ENCODE measurements at regions not wholly inside any gene's neighbourhood (a gene's known extent, or its start where the extent isn't known, plus 50 kb on each side); places are given as distances from the start of the nearest gene placed in this dataset.

GRCh38 chr15:70222606-70223005 lies 124.9 kb upstream of the TLE3 start:
- no peak for DNase-seq (ENCODE audit: low read depth)
- TF ChIP-seq, protein P1, sequence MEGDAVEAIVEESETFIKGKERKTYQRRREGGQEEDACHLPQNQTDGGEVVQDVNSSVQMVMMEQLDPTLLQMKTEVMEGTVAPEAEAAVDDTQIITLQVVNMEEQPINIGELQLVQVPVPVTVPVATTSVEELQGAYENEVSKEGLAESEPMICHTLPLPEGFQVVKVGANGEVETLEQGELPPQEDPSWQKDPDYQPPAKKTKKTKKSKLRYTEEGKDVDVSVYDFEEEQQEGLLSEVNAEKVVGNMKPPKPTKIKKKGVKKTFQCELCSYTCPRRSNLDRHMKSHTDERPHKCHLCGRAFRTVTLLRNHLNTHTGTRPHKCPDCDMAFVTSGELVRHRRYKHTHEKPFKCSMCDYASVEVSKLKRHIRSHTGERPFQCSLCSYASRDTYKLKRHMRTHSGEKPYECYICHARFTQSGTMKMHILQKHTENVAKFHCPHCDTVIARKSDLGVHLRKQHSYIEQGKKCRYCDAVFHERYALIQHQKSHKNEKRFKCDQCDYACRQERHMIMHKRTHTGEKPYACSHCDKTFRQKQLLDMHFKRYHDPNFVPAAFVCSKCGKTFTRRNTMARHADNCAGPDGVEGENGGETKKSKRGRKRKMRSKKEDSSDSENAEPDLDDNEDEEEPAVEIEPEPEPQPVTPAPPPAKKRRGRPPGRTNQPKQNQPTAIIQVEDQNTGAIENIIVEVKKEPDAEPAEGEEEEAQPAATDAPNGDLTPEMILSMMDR (IDR thresholded peaks at IDR 0.05; ENCODE audit: control insufficient read depth, extremely low read depth, insufficient read depth): no peak
- no peak overlapping the region for H3K4me3 ChIP-seq (ENCODE audit: low read depth, low read length)

DNA sequence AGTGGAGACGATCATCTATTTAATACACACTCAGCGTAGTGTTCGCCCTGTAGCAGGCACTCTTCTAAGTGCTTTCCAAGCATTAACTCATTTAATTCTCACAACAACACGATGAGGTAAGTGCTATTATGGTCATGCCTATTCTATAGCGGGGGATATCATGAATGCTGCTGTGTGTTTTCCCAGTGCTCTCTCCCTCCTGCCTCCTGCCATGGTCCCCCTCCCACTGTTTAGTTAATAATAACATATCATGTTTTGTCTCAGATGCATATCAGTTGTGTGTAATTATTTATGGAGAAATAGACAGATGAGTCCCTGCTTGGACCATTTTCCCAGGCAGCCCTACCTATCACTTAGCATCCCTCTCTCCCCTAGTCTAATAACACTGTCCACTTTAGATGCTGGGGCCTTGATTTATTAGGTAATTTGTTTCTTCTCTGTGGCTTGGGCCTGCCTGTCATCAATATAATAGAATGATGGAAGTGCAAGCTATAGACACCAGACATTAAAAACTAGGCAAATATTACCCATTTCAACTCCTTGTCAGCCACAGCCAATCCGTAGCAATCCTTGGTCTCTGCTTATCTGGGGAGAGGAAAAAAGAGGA lies 122.9 kb upstream of the TLE3 start:
- DNase-seq (ENCODE audit: low read depth): no peak
- TF ChIP-seq, protein P1 (IDR thresholded peaks at IDR 0.05; ENCODE audit: control insufficient read depth, extremely low read depth, insufficient read depth): no peak
- H3K4me3 ChIP-seq (ENCODE audit: low read depth, low read length): no peak overlapping the region

- no peak for DNase-seq (ENCODE audit: low read depth)
Measured at GRCh38 chr15:70219966-70220365, 122.2 kb upstream of the TLE3 start.

GRCh38 chr15:70219256-70219895 lies 121.7 kb upstream of the TLE3 start:
- TF ChIP-seq, protein P1 (IDR thresholded peaks at IDR 0.05; ENCODE audit: control insufficient read depth, extremely low read depth, insufficient read depth): no peak
- DNase-seq (ENCODE audit: low read depth): no peak

More at GRCh38 chr15:70219966-70220365, 122.2 kb upstream of the TLE3 start:
- no peak overlapping the region for H3K4me3 ChIP-seq (ENCODE audit: low read depth, low read length)
- TF ChIP-seq, protein P1 (IDR thresholded peaks at IDR 0.05; ENCODE audit: control insufficient read depth, extremely low read depth, insufficient read depth): no peak

GRCh38 chr15:70217226-70218160 lies 119.8 kb upstream of the TLE3 start:
- no peak for DNase-seq (ENCODE audit: low read depth)
- TF ChIP-seq, protein P1 (IDR thresholded peaks at IDR 0.05; ENCODE audit: control insufficient read depth, extremely low read depth, insufficient read depth): no peak
- H3K4me3 ChIP-seq (ENCODE audit: low read depth, low read length): no peak overlapping the region

More at GRCh38 chr15:70219256-70219895, 121.7 kb upstream of the TLE3 start:
- no peak overlapping the region for H3K4me3 ChIP-seq (ENCODE audit: low read depth, low read length)

DNA sequence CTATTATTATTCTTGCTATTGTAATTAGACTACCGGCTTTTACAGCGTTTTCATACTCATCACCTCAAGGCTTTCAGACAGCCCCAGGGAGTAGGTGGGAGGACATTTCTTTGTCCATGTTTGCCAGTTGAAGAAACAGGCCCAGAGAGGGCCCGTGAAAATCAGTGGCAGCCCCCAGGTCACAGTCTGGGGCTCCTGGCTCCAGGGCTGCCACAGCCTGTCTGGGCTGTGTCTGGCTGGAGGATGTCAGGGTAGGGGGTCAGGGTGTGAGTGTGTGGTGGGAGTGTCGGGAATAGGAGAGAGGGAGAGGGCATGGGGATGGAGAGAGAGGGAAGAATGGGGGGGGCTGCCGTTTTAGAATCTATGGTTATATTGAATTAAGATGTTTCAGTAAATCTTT lies 118.2 kb upstream of the TLE3 start:
- no peak overlapping the region for H3K4me3 ChIP-seq (ENCODE audit: low read depth, low read length)
- TF ChIP-seq, protein P1 (IDR thresholded peaks at IDR 0.05; ENCODE audit: control insufficient read depth, extremely low read depth, insufficient read depth): no peak
- no peak for DNase-seq (ENCODE audit: low read depth)
